OCI-LY7 (cell line): ENCODE measurements at regions not wholly inside any gene's neighbourhood (a gene's known extent, or its start where the extent isn't known, plus 50 kb on each side); places are given as distances from the start of the nearest gene placed in this dataset.

ENCODE experiments used
- BruUV-seq: library from RNA; stranded (reverse); fragments of 400-500 nt; replicated peaks from 2 replicates; lab custom pipeline; 2021; lab: Mats Ljungman, UMichigan
- CTCF ChIA-PET: fragments of 300-600 bp; sonication (Branson Sonifier 250); formaldehyde crosslinking; loops from one replicate; lab custom pipeline; 2022; ENCODE audit warnings: antibody characterized with exemption; ENCODE audit not compliant: unreplicated experiment; lab: Charles Lee
- POLR2A ChIA-PET: fragments of 300-600 bp; sonication (Branson Sonifier 250); formaldehyde crosslinking; loops from one replicate; lab custom pipeline; 2022; ENCODE audit warnings: antibody characterized with exemption; lab: Charles Lee
- DNase-seq: peaks from one replicate; pipeline ENCODE4 v3.0.0-alpha.2; 2015; ENCODE audit warnings: low spot score
- H2AFZ ChIP-seq: fragments of 200-600 bp; sonication (generic), shearing (Covaris generic); 2 replicates; pipeline ENCODE4 v1.6.1; 2014; ENCODE audit warnings: mild to moderate bottlenecking, antibody characterized with exemption, low read length, moderate library complexity
- H3K27ac ChIP-seq: fragments of 200-600 bp; sonication (generic); 2 replicates; pipeline ENCODE4 v1.5.1; 2014; ENCODE audit warnings: mixed run types, low read depth, mild to moderate bottlenecking, moderate library complexity, low read length, inconsistent platforms; ENCODE audit not compliant: poor library complexity, severe bottlenecking
- H3K36me3 ChIP-seq: fragments of 200-600 bp; sonication (generic); 2 replicates; pipeline ENCODE4 v1.6.1; 2014; ENCODE audit warnings: mild to moderate bottlenecking, antibody characterized with exemption, low read length, moderate library complexity, mixed read lengths; ENCODE audit not compliant: insufficient read depth
- H3K4me1 ChIP-seq: fragments of 200-600 bp; sonication (generic); 2 replicates; pipeline ENCODE4 v1.5.1; 2014; ENCODE audit warnings: mild to moderate bottlenecking, low read length; ENCODE audit not compliant: insufficient read depth, poor library complexity, severe bottlenecking
- H3K4me2 ChIP-seq: fragments of 200-600 bp; sonication (generic); 2 replicates; pipeline ENCODE4 v1.6.1; 2014; ENCODE audit warnings: mild to moderate bottlenecking, low read length
- H3K4me3 ChIP-seq: fragments of 200-600 bp; sonication (generic); 2 replicates; pipeline ENCODE4 v1.5.1; 2014; ENCODE audit warnings: mild to moderate bottlenecking, low read depth, low read length; ENCODE audit not compliant: poor library complexity, severe bottlenecking
- H3K79me2 ChIP-seq: fragments of 200-600 bp; sonication (generic); 2 replicates; pipeline ENCODE4 v1.6.1; 2016; ENCODE audit warnings: low read depth, mild to moderate bottlenecking, low read length, moderate library complexity, mixed read lengths; ENCODE audit not compliant: insufficient read depth
- H3K9me2 ChIP-seq: fragments of 200-600 bp; sonication (generic); 2 replicates; pipeline ENCODE4 v1.6.1; 2016; ENCODE audit warnings: mild to moderate bottlenecking, low read length, mixed read lengths; ENCODE audit not compliant: insufficient read depth
- H3K9me3 ChIP-seq: fragments of 200-600 bp; sonication (generic); 2 replicates; pipeline ENCODE4 v1.6.1; 2014; ENCODE audit warnings: mild to moderate bottlenecking, mixed run types, low read length, mixed read lengths
- H4K20me1 ChIP-seq: fragments of 200-600 bp; sonication (generic); 2 replicates; pipeline ENCODE4 v1.6.1; 2014; ENCODE audit warnings: mild to moderate bottlenecking, antibody characterized with exemption, low read length, moderate library complexity, mixed read lengths; ENCODE audit not compliant: insufficient read depth
- EZH2phosphoT487 ChIP-seq: fragments of 200-600 bp; sonication (generic); IDR thresholded peaks from 2 replicates; pipeline ENCODE4 v1.6.1; 2018; ENCODE audit warnings: low read depth, borderline replicate concordance, mild to moderate bottlenecking, mixed run types, antibody characterized with exemption, low read length, moderate library complexity, mixed read lengths
- intact Hi-C: fragments of 100-400 bp; cut with micrococcal nuclease; formaldehyde crosslinking; loops from one replicate; pipeline ENCODE4 v1.10.0; 2022; ENCODE audit not compliant: unreplicated experiment
- TF ChIP-seq, protein P1 (sequence below): fragments of 200-600 bp; sonication (generic); conservative IDR thresholded peaks from 2 replicates; pipeline ENCODE4 v1.5.1; 2014; ENCODE audit warnings: mild to moderate bottlenecking, antibody characterized with exemption, low read length, moderate library complexity, mixed read lengths

DNA sequence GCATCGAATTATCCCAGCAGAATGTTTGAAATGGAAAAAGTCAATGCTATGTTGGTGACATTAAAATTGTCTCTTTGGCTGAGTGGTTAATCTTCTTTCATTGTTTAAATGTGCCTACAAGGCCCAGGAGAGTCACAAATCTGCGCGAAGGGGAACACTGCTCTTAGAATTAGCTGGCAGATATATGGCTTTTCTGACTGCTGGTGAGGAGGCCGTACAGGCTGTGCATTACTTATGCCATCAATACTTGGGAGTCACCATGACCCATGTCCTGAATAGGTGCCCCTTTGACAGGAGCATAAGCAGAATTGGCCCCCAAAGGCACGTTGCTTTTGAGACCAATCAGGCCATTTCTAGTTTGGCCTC lies 521.5 kb downstream of the FUT8 start:
- Histone ChIP-seq H3K9me2 (no peaks in the 10 kb centered on the region), H4K20me1 (no peaks in the 10 kb centered on the region), H3K36me3 (no peaks in the 10 kb centered on the region), H3K4me1 (no peaks in the 10 kb centered on the region), H3K9me3 (no peaks in the 10 kb centered on the region), H2AFZ (no peak overlapping the region), H3K27ac (no peak overlapping the region), H3K79me2 (no peaks in the 10 kb centered on the region), H3K4me2 (no peak overlapping the region), H3K4me3 (no peak overlapping the region)
- POLR2A ChIA-PET, result no interaction called here
- CTCF ChIA-PET, result no interaction called here
- intact Hi-C loops, result no loop called here
- TF ChIP-seq, protein P1, sequence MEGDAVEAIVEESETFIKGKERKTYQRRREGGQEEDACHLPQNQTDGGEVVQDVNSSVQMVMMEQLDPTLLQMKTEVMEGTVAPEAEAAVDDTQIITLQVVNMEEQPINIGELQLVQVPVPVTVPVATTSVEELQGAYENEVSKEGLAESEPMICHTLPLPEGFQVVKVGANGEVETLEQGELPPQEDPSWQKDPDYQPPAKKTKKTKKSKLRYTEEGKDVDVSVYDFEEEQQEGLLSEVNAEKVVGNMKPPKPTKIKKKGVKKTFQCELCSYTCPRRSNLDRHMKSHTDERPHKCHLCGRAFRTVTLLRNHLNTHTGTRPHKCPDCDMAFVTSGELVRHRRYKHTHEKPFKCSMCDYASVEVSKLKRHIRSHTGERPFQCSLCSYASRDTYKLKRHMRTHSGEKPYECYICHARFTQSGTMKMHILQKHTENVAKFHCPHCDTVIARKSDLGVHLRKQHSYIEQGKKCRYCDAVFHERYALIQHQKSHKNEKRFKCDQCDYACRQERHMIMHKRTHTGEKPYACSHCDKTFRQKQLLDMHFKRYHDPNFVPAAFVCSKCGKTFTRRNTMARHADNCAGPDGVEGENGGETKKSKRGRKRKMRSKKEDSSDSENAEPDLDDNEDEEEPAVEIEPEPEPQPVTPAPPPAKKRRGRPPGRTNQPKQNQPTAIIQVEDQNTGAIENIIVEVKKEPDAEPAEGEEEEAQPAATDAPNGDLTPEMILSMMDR, result no peak
- no peak for TF ChIP-seq EZH2phosphoT487
- BruUV-seq, result no TSS peak
- no peak for DNase-seq

DNA sequence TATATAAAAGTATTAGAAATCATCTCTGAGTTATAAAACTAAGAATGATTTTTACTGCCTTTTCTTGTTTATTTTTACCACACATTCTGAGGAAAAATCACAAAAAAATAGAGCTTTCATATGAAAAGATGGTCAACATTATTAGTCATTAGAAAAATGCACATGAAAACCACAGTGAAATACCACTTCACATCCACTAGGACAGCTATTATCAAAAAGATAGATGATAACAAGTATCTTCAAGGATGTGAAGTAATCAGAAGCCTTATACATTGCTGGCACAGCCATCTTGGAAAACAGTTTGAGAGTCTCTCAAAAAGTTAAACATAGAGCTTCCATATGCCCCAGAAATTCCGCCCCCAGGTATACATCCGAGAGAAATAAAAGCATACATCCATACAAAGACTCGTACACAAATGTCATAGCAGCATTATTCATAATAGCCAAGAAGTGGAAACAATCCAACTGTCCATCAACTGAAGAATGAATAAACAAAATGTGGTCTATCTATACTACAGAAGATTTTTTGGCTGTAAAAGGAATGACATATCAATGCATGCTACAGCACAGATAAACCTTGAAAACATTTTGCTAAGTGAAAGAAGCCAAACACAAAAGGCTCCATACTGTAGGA lies 523.9 kb downstream of the FUT8 start:
- no TSS peak for BruUV-seq
- H3K4me3 ChIP-seq, result no peak overlapping the region
- no peaks in the 10 kb centered on the region for H3K9me3 ChIP-seq
- no peak overlapping the region for H3K27ac ChIP-seq
- H3K9me2 ChIP-seq, result no peaks in the 10 kb centered on the region
- no peaks in the 10 kb centered on the region for H3K79me2 ChIP-seq
- ChIA-PET POLR2A (interaction anchor here (0.8 kb wide), 1 partner anchor 25 kb away, joined by 3 read pairs; no protein-coding TSS in a partner anchor), CTCF (interaction anchor here (0.7 kb wide), 1 partner anchor 12 kb away, joined by 3 read pairs; no protein-coding TSS in a partner anchor)
- intact Hi-C loops, result no loop called here
- H3K36me3 ChIP-seq, result no peaks in the 10 kb centered on the region
- no peaks in the 10 kb centered on the region for H4K20me1 ChIP-seq
- H3K4me2 ChIP-seq, result no peak overlapping the region
- DNase-seq, result no peak
- H3K4me1 ChIP-seq, result no peaks in the 10 kb centered on the region
- H2AFZ ChIP-seq, result no peak overlapping the region
- TF ChIP-seq EZH2phosphoT487, result no peak
- TF ChIP-seq, protein P1, result no peak
